GM19452 (cell line): ENCODE measurements at regions not wholly inside any gene's neighbourhood (a gene's known extent, or its start where the extent isn't known, plus 50 kb on each side); places are given as distances from the start of the nearest gene placed in this dataset.

Experiments
- ATAC-seq: cut with Tn5 transposase; IDR thresholded peaks from one replicate; pipeline ENCODE4 v1.9.1; 2021; ENCODE audit not compliant: unreplicated experiment

- no peak for ATAC-seq
Observed at GRCh38 chr18:46343456-46343855, 239.3 kb downstream of the HAUS1 start.

- ATAC-seq, result peak; percentile 86
Observed at GRCh38 chr18:46343931-46344372, 239.8 kb downstream of the HAUS1 start.

GRCh38 chr18:46344416-46345180, 240.4 kb downstream of the HAUS1 start:
- no peak for ATAC-seq

- ATAC-seq, result no peak
Observed at GRCh38 chr18:46345181-46345465, 240.9 kb downstream of the HAUS1 start.

GRCh38 chr18:46346213-46346612, 242.0 kb downstream of the HAUS1 start:
- ATAC-seq, result peak; percentile 50

GRCh38 chr18:46346896-46347630, 242.9 kb downstream of the HAUS1 start:
- ATAC-seq, result no peak

GRCh38 chr18:46350598-46351159, 246.5 kb downstream of the HAUS1 start:
- ATAC-seq, result no peak

GRCh38 chr18:46352520-46353250, 248.5 kb downstream of the HAUS1 start:
- no peak for ATAC-seq

GRCh38 chr18:46353460-46353859, 249.3 kb downstream of the HAUS1 start:
- no peak for ATAC-seq

- no peak for ATAC-seq
Observed at GRCh38 chr18:46356278-46357033, 252.3 kb downstream of the HAUS1 start.

GRCh38 chr18:46360102-46360699, 256.0 kb downstream of the HAUS1 start:
- ATAC-seq, result no peak

- no peak for ATAC-seq
Observed at GRCh38 chr18:46360866-46361265, 256.7 kb downstream of the HAUS1 start.

GRCh38 chr18:46362533-46362932, 258.3 kb downstream of the HAUS1 start:
- ATAC-seq, result no peak

GRCh38 chr18:46364048-46364447, 259.9 kb downstream of the HAUS1 start:
- no peak for ATAC-seq

- ATAC-seq, result no peak
Observed at GRCh38 chr18:46366201-46366600, 262.0 kb downstream of the HAUS1 start.

GRCh38 chr18:46366751-46367376, 262.7 kb downstream of the HAUS1 start:
- no peak for ATAC-seq

- ATAC-seq, result no peak
Observed at GRCh38 chr18:46369323-46369722, 265.1 kb downstream of the HAUS1 start.

GRCh38 chr18:46370898-46371297, 266.7 kb downstream of the HAUS1 start:
- ATAC-seq, result no peak

GRCh38 chr18:46372670-46373069, 268.5 kb downstream of the HAUS1 start:
- no peak for ATAC-seq

- no peak for ATAC-seq
Observed at GRCh38 chr18:46373131-46373530, 268.9 kb downstream of the HAUS1 start.
